SK-N-SH (cell line): ENCODE measurements at regions not wholly inside any gene's neighbourhood (a gene's known extent, or its start where the extent isn't known, plus 50 kb on each side); places are given as distances from the start of the nearest gene placed in this dataset.

Experiments
- TF ChIP-seq, protein P1 (sequence below): IDR thresholded peaks from 2 replicates; pipeline ENCODE4 v1.6.1; 2012; ENCODE audit warnings: mild to moderate bottlenecking, low read depth, low read length, moderate library complexity
- TF ChIP-seq, protein P2 (sequence below): fragments of 200-600 bp; sonication (generic); IDR thresholded peaks from 2 replicates; pipeline ENCODE4 v1.6.1; 2017; ENCODE audit warnings: antibody characterized with exemption, mild to moderate bottlenecking, moderate library complexity

DNA sequence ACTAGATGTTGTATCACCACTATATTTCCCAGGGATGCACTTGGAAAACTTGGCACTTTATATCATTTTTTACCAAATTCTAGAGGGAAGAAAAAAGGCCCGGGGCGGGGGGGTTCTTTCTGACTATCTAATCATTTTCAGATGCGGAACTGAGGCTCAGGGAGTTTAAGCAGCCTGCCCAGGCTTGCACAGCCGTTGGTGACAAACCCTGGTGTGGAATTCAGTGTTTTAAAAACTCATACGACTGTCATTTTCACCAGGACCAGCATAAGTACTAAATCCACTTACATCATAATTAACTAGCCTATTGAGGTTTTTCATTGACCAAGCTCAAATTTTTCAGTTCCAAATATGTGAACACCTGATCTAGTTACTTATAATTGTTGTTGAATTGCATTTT, 181.0 kb downstream of the IPO8 start:
- TF ChIP-seq, protein P1, sequence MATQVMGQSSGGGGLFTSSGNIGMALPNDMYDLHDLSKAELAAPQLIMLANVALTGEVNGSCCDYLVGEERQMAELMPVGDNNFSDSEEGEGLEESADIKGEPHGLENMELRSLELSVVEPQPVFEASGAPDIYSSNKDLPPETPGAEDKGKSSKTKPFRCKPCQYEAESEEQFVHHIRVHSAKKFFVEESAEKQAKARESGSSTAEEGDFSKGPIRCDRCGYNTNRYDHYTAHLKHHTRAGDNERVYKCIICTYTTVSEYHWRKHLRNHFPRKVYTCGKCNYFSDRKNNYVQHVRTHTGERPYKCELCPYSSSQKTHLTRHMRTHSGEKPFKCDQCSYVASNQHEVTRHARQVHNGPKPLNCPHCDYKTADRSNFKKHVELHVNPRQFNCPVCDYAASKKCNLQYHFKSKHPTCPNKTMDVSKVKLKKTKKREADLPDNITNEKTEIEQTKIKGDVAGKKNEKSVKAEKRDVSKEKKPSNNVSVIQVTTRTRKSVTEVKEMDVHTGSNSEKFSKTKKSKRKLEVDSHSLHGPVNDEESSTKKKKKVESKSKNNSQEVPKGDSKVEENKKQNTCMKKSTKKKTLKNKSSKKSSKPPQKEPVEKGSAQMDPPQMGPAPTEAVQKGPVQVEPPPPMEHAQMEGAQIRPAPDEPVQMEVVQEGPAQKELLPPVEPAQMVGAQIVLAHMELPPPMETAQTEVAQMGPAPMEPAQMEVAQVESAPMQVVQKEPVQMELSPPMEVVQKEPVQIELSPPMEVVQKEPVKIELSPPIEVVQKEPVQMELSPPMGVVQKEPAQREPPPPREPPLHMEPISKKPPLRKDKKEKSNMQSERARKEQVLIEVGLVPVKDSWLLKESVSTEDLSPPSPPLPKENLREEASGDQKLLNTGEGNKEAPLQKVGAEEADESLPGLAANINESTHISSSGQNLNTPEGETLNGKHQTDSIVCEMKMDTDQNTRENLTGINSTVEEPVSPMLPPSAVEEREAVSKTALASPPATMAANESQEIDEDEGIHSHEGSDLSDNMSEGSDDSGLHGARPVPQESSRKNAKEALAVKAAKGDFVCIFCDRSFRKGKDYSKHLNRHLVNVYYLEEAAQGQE, result no peak
- TF ChIP-seq, protein P2, sequence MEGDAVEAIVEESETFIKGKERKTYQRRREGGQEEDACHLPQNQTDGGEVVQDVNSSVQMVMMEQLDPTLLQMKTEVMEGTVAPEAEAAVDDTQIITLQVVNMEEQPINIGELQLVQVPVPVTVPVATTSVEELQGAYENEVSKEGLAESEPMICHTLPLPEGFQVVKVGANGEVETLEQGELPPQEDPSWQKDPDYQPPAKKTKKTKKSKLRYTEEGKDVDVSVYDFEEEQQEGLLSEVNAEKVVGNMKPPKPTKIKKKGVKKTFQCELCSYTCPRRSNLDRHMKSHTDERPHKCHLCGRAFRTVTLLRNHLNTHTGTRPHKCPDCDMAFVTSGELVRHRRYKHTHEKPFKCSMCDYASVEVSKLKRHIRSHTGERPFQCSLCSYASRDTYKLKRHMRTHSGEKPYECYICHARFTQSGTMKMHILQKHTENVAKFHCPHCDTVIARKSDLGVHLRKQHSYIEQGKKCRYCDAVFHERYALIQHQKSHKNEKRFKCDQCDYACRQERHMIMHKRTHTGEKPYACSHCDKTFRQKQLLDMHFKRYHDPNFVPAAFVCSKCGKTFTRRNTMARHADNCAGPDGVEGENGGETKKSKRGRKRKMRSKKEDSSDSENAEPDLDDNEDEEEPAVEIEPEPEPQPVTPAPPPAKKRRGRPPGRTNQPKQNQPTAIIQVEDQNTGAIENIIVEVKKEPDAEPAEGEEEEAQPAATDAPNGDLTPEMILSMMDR, result no peak
